GM18907 (cell line): ENCODE measurements at regions not wholly inside any gene's neighbourhood (a gene's known extent, or its start where the extent isn't known, plus 50 kb on each side); places are given as distances from the start of the nearest gene placed in this dataset.

Source experiments
- ATAC-seq: cut with Tn5 transposase; IDR thresholded peaks from one replicate; pipeline ENCODE4 v1.9.1; 2021; ENCODE audit warnings: mild to moderate bottlenecking, moderate library complexity; ENCODE audit not compliant: unreplicated experiment

DNA sequence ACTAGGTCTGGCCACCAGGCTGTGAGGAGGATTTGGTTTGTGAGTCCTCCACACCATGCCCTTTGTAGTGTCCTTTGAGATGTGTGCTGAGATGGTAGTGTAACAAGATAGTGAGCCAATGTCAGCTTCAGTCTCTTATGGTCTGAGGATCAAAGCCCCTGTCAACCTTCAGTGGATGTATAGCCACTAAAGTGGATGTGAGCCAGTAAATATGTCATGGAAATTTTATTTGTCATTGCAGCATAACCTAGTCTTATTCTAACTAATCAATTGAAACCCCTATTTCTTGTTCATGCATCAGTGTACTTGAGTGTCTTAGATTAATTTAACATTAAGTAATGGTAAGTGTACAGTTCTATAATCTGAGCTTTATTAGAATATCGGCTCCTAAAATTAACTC is 51.0 kb upstream of the WAC start:
- no peak for ATAC-seq
